ENCODE measurements at regions not wholly inside any gene's neighbourhood (a gene's known extent, or its start where the extent isn't known, plus 50 kb on each side); places are given as distances from the start of the nearest gene placed in this dataset.
"Not testable (repeated sequence)": the region's sequence is repeated elsewhere in the genome, so short reads cannot be mapped to it uniquely, and the experiment has no call there.

GRCh38 chr9:100811643-100812042 lies 216.9 kb upstream of the PLPPR1 start:
- no peak for DNase-seq (ENCODE audit: low spot score)

GRCh38 chr9:100813871-100814270 lies 214.7 kb upstream of the PLPPR1 start:
- DNase-seq (ENCODE audit: low spot score): no peak

GRCh38 chr9:100819980-100820379 lies 208.5 kb upstream of the PLPPR1 start:
- DNase-seq (ENCODE audit: low spot score): no peak

- not testable (repeated sequence) for DNase-seq (ENCODE audit: low spot score)
Measured at GRCh38 chr9:100833035-100833434, 195.5 kb upstream of the PLPPR1 start.

GRCh38 chr9:100838857-100839256 lies 189.7 kb upstream of the PLPPR1 start:
- DNase-seq (ENCODE audit: low spot score): no peak

GRCh38 chr9:100848726-100849125 lies 179.8 kb upstream of the PLPPR1 start:
- DNase-seq (ENCODE audit: low spot score): no peak

GRCh38 chr9:100852088-100852487 lies 176.4 kb upstream of the PLPPR1 start:
- DNase-seq (ENCODE audit: low spot score): no peak

- no peak for DNase-seq (ENCODE audit: low spot score)
Measured at GRCh38 chr9:100856238-100856637, 172.3 kb upstream of the PLPPR1 start.

- DNase-seq (ENCODE audit: low spot score): no peak
Measured at GRCh38 chr9:100865111-100865510, 163.4 kb upstream of the PLPPR1 start.

- no peak for DNase-seq (ENCODE audit: low spot score)
Measured at GRCh38 chr9:100865648-100866047, 162.9 kb upstream of the PLPPR1 start.

- no peak for DNase-seq (ENCODE audit: low spot score)
Measured at GRCh38 chr9:100869326-100869725, 159.2 kb upstream of the PLPPR1 start.

- DNase-seq (ENCODE audit: low spot score): no peak
Measured at GRCh38 chr9:100879884-100880283, 148.6 kb upstream of the PLPPR1 start.

- DNase-seq (ENCODE audit: low spot score): no peak
Measured at GRCh38 chr9:100880284-100880683, 148.2 kb upstream of the PLPPR1 start.

- DNase-seq (ENCODE audit: low spot score): no peak
Measured at GRCh38 chr9:100884518-100884917, 144.0 kb upstream of the PLPPR1 start.

GRCh38 chr9:100890321-100890720 lies 138.2 kb upstream of the PLPPR1 start:
- DNase-seq (ENCODE audit: low spot score): no peak

- no peak for DNase-seq (ENCODE audit: low spot score)
Measured at GRCh38 chr9:100911273-100911672, 117.3 kb upstream of the PLPPR1 start.

GRCh38 chr9:100913257-100913656 lies 115.3 kb upstream of the PLPPR1 start:
- DNase-seq (ENCODE audit: low spot score): no peak

- DNase-seq (ENCODE audit: low spot score): no peak
Measured at GRCh38 chr9:100914266-100914665, 114.3 kb upstream of the PLPPR1 start.

GRCh38 chr9:100919506-100919905 lies 109.0 kb upstream of the PLPPR1 start:
- no peak for DNase-seq (ENCODE audit: low spot score)

GRCh38 chr9:100926366-100926765 lies 102.2 kb upstream of the PLPPR1 start:
- no peak for DNase-seq (ENCODE audit: low spot score)

- no peak for DNase-seq (ENCODE audit: low spot score)
Measured at GRCh38 chr9:100927763-100928162, 100.8 kb upstream of the PLPPR1 start.

- DNase-seq (ENCODE audit: low spot score): no peak
Measured at GRCh38 chr9:100933656-100934055, 94.9 kb upstream of the PLPPR1 start.

GRCh38 chr9:100937382-100937781 lies 91.1 kb upstream of the PLPPR1 start:
- DNase-seq (ENCODE audit: low spot score): no peak

GRCh38 chr9:100938507-100938906 lies 90.0 kb upstream of the PLPPR1 start:
- no peak for DNase-seq (ENCODE audit: low spot score)

GRCh38 chr9:100939636-100940035 lies 88.9 kb upstream of the PLPPR1 start:
- no peak for DNase-seq (ENCODE audit: low spot score)

Measured in CD4-positive, alpha-beta T cell treated with Interleukin-2 at 100 ng/mL for 4 hours (primary cell).